ENCODE measurements at regions not wholly inside any gene's neighbourhood (a gene's known extent, or its start where the extent isn't known, plus 50 kb on each side); places are given as distances from the start of the nearest gene placed in this dataset.

DNA sequence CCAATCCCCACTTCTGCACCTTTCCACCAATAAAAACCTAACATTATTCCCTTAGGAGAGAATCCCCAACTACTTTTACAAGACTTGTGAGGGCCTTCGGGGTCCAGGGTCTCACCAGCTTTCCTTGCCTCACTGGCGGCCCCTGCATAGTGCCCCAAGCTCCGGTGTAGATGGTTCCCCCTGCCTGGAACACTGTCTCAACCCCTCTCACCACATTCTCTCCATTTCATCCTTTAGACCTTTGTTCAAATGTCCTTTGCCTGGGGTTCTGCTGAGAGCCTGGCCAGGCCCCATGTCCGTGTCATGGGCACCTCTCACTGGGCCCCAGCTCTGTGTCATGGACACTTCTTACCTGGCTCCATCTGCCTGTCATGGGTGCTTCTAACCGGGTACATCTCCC lies 64.5 kb upstream of the SORCS3 start:
- TF ChIP-seq POLR2AphosphoS5 (IDR thresholded peaks at IDR 0.05) (no peak), POLR2A (IDR thresholded peaks at IDR 0.05) (no peak), EP300 (IDR thresholded peaks at IDR 0.05; ENCODE audit: low read depth) (no peak)
- TF ChIP-seq, protein P1, sequence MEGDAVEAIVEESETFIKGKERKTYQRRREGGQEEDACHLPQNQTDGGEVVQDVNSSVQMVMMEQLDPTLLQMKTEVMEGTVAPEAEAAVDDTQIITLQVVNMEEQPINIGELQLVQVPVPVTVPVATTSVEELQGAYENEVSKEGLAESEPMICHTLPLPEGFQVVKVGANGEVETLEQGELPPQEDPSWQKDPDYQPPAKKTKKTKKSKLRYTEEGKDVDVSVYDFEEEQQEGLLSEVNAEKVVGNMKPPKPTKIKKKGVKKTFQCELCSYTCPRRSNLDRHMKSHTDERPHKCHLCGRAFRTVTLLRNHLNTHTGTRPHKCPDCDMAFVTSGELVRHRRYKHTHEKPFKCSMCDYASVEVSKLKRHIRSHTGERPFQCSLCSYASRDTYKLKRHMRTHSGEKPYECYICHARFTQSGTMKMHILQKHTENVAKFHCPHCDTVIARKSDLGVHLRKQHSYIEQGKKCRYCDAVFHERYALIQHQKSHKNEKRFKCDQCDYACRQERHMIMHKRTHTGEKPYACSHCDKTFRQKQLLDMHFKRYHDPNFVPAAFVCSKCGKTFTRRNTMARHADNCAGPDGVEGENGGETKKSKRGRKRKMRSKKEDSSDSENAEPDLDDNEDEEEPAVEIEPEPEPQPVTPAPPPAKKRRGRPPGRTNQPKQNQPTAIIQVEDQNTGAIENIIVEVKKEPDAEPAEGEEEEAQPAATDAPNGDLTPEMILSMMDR (IDR thresholded peaks at IDR 0.05): no peak
